ENCODE measurements at regions not wholly inside any gene's neighbourhood (a gene's known extent, or its start where the extent isn't known, plus 50 kb on each side); places are given as distances from the start of the nearest gene placed in this dataset.

DNA sequence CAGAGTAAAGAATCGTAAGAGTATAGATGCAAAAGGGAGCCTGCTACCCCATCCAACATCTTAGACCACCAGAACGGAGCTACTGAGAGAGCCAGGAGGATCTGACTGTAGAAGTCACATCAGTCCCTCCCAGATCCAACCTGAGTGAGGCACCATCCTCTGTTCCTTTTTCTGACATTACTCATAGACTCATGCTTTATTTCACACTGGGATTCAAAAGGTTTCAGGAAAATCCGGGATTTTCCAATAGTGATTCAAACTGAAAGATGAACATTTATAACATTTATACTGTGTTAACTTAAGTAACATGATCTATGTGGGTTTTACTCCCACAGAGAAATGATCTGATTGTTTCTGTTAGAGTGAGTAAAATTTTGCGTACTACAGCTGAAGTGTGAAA is 868.6 kb upstream of the GJE1 start:
- no peak for TF ChIP-seq POLR2A (IDR thresholded peaks at IDR 0.05)
- TF ChIP-seq, protein P1, sequence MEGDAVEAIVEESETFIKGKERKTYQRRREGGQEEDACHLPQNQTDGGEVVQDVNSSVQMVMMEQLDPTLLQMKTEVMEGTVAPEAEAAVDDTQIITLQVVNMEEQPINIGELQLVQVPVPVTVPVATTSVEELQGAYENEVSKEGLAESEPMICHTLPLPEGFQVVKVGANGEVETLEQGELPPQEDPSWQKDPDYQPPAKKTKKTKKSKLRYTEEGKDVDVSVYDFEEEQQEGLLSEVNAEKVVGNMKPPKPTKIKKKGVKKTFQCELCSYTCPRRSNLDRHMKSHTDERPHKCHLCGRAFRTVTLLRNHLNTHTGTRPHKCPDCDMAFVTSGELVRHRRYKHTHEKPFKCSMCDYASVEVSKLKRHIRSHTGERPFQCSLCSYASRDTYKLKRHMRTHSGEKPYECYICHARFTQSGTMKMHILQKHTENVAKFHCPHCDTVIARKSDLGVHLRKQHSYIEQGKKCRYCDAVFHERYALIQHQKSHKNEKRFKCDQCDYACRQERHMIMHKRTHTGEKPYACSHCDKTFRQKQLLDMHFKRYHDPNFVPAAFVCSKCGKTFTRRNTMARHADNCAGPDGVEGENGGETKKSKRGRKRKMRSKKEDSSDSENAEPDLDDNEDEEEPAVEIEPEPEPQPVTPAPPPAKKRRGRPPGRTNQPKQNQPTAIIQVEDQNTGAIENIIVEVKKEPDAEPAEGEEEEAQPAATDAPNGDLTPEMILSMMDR (IDR thresholded peaks at IDR 0.05 in 4 of 5, conservative IDR thresholded peaks at IDR 0.05 in 1 of 5): no peak
